ENCODE measurements at regions not wholly inside any gene's neighbourhood (a gene's known extent, or its start where the extent isn't known, plus 50 kb on each side); places are given as distances from the start of the nearest gene placed in this dataset.
A peak's percentile ranks its signal among the peaks of the same experiment; 100 is the strongest.
"Not testable (repeated sequence)": the region's sequence is repeated elsewhere in the genome, so short reads cannot be mapped to it uniquely, and the experiment has no call there.

GRCh38 chr2:35462226-35462998 lies 893.2 kb upstream of the CRIM1 start:
- DNase-seq (ENCODE audit: low read depth), result no peak

GRCh38 chr2:35461406-35461805 lies 894.2 kb upstream of the CRIM1 start:
- DNase-seq (ENCODE audit: low read depth), result no peak
- H3K4me3 ChIP-seq (ENCODE audit: low read depth, low read length), result no peak overlapping the region
- TF ChIP-seq CTCF (conservative IDR thresholded peaks at IDR 0.05; ENCODE audit: low read depth, low read length), result no peak

More at GRCh38 chr2:35462226-35462998, 893.2 kb upstream of the CRIM1 start:
- no peak for TF ChIP-seq CTCF (conservative IDR thresholded peaks at IDR 0.05; ENCODE audit: low read depth, low read length)
- no peak overlapping the region for H3K4me3 ChIP-seq (ENCODE audit: low read depth, low read length)

GRCh38 chr2:35454966-35455638 lies 900.5 kb upstream of the CRIM1 start:
- DNase-seq (ENCODE audit: low read depth), result peak; percentile 9
- no peak overlapping the region for H3K4me3 ChIP-seq (ENCODE audit: low read depth, low read length)
- TF ChIP-seq CTCF (conservative IDR thresholded peaks at IDR 0.05; ENCODE audit: low read depth, low read length), result peak; percentile 34

GRCh38 chr2:35447821-35448220 lies 907.8 kb upstream of the CRIM1 start:
- no peak for DNase-seq (ENCODE audit: low read depth)
- TF ChIP-seq CTCF (conservative IDR thresholded peaks at IDR 0.05; ENCODE audit: low read depth, low read length), result no peak
- no peak overlapping the region for H3K4me3 ChIP-seq (ENCODE audit: low read depth, low read length)

GRCh38 chr2:35447215-35447614 lies 908.4 kb upstream of the CRIM1 start:
- TF ChIP-seq CTCF (conservative IDR thresholded peaks at IDR 0.05; ENCODE audit: low read depth, low read length), result no peak
- no peak for DNase-seq (ENCODE audit: low read depth)
- H3K4me3 ChIP-seq (ENCODE audit: low read depth, low read length), result no peak overlapping the region

- no peak for DNase-seq (ENCODE audit: low read depth)
These were observed 912.5 kb upstream of the CRIM1 start for GRCh38 chr2:35443087-35443486.

GRCh38 chr2:35441575-35441974 lies 914.0 kb upstream of the CRIM1 start:
- DNase-seq (ENCODE audit: low read depth); H3K4me3 ChIP-seq (ENCODE audit: low read depth, low read length): not testable (repeated sequence)

More at GRCh38 chr2:35443087-35443486, 912.5 kb upstream of the CRIM1 start:
- TF ChIP-seq CTCF (conservative IDR thresholded peaks at IDR 0.05; ENCODE audit: low read depth, low read length), result no peak
- no peak overlapping the region for H3K4me3 ChIP-seq (ENCODE audit: low read depth, low read length)

- H3K4me3 ChIP-seq (ENCODE audit: low read depth, low read length); DNase-seq (ENCODE audit: low read depth): not testable (repeated sequence)
These were observed 915.3 kb upstream of the CRIM1 start for GRCh38 chr2:35440308-35440707.

- not testable (repeated sequence) for DNase-seq (ENCODE audit: low read depth); H3K4me3 ChIP-seq (ENCODE audit: low read depth, low read length)
These were observed 918.7 kb upstream of the CRIM1 start for GRCh38 chr2:35436893-35437292.
